H1 (cell line): ENCODE measurements at regions not wholly inside any gene's neighbourhood (a gene's known extent, or its start where the extent isn't known, plus 50 kb on each side); places are given as distances from the start of the nearest gene placed in this dataset.

Source experiments
- CTCF ChIA-PET: fragments of 300-600 bp; sonication (Branson Sonifier 250); formaldehyde crosslinking; loops from one replicate; lab custom pipeline; 2021; ENCODE audit not compliant: partially characterized antibody; lab: Charles Lee
- POLR2A ChIA-PET: fragments of 300-600 bp; sonication (Branson Sonifier 250); formaldehyde crosslinking; loops from one replicate; lab custom pipeline; 2021; ENCODE audit warnings: inconsistent platforms; ENCODE audit not compliant: partially characterized antibody; lab: Charles Lee
- DNase-seq, 2 experiments: peaks; one replicate each; pipeline versions ENCODE4 v3.0.0 to v3.0.0-alpha.2; 2010 to 2022; ENCODE audit warnings: low spot score in 2 of 2, low read depth in 1 of 2, mixed read lengths in 1 of 2
- FAIRE-seq: peaks from 2 replicates; lab custom pipeline; 2011; peaks lifted over from hg19 to GRCh38; lab: Jason Lieb, UNC
- H2AFZ ChIP-seq: 2 replicates; pipeline ENCODE4 v1.8.1; 2012; ENCODE audit warnings: low read length, inconsistent platforms
- H2AK5ac ChIP-seq: 2 replicates; pipeline ENCODE4 v1.6.1; 2013; ENCODE audit warnings: low read depth, low read length
- H2BK120ac ChIP-seq: replicated peaks from 2 replicates; pipeline ENCODE3; 2013; ENCODE audit warnings: low read depth, low read length, inconsistent platforms
- H2BK12ac ChIP-seq: 2 replicates; pipeline ENCODE4 v1.6.1; 2013; ENCODE audit warnings: low read depth, low read length
- H2BK15ac ChIP-seq: 2 replicates; pipeline ENCODE4 v1.6.1; 2013; ENCODE audit warnings: low read length
- H2BK20ac ChIP-seq: 2 replicates; pipeline ENCODE4 v1.6.1; 2013; ENCODE audit warnings: low read length
- H2BK5ac ChIP-seq: 2 replicates; pipeline ENCODE4 v1.6.1; 2013; ENCODE audit warnings: low read depth, low read length
- H3K14ac ChIP-seq: 2 replicates; pipeline ENCODE4 v1.6.1; 2013; ENCODE audit warnings: inconsistent platforms; ENCODE audit not compliant: insufficient read length
- H3K18ac ChIP-seq: 2 replicates; pipeline ENCODE4 v1.6.1; 2013; ENCODE audit warnings: low read length; ENCODE audit errors: extremely low read depth
- H3K23ac ChIP-seq: 2 replicates; pipeline ENCODE4 v1.6.1; 2013; ENCODE audit warnings: inconsistent platforms; ENCODE audit not compliant: insufficient read length
- H3K23me2 ChIP-seq: 2 replicates; pipeline ENCODE4 v1.6.1; 2013; ENCODE audit warnings: low read depth, low read length
- H3K27ac ChIP-seq: 2 replicates; pipeline ENCODE4 v1.6.1; 2011; ENCODE audit warnings: low read depth, low read length, inconsistent platforms
- H3K27me3 ChIP-seq, 4 experiments: replicated peaks in 1 of 4; 1 replicate in 1 of 4; 2 replicates in 3 of 4; pipeline versions ENCODE4 v1.6.1 to v1.8.1; 2011 to 2013; ENCODE audit warnings: low read length in 3 of 4, mild to moderate bottlenecking in 3 of 4, inconsistent platforms in 2 of 4, mixed read lengths in 2 of 4, moderate library complexity in 1 of 4; ENCODE audit not compliant: control insufficient read depth in 3 of 4, insufficient read depth in 3 of 4; ENCODE audit errors: extremely low read depth in 1 of 4
- H3K36me3 ChIP-seq, 4 experiments: 2 replicates each; pipeline versions ENCODE4 v1.6.1 to v1.8.1; 2011 to 2013; ENCODE audit warnings: mild to moderate bottlenecking in 4 of 4, low read length in 3 of 4, moderate library complexity in 2 of 4, control low read depth in 1 of 4, inconsistent platforms in 1 of 4; ENCODE audit not compliant: insufficient read depth in 4 of 4, control insufficient read depth in 2 of 4
- H3K4ac ChIP-seq: replicated peaks from 2 replicates; pipeline ENCODE3; 2013; ENCODE audit warnings: low read length, low read depth, mixed read lengths, inconsistent platforms; ENCODE audit not compliant: insufficient read length
- H3K4me1 ChIP-seq, 4 experiments: replicated peaks in 1 of 4; 1 replicate in 1 of 4; 2 replicates in 3 of 4; pipeline versions ENCODE4 v1.6.1 to v1.8.1; 2011 to 2013; ENCODE audit warnings: low read length in 3 of 4, inconsistent platforms in 2 of 4, mixed read lengths in 1 of 4; ENCODE audit not compliant: insufficient read depth in 4 of 4, control insufficient read depth in 3 of 4
- H3K4me2 ChIP-seq, 2 experiments: 2 replicates each; pipeline versions ENCODE4 v1.6.1 to v1.8.1; 2011 to 2013; ENCODE audit warnings: low read depth in 2 of 2, low read length in 2 of 2, control low read depth in 1 of 2, inconsistent platforms in 1 of 2, mild to moderate bottlenecking in 1 of 2; ENCODE audit not compliant: insufficient read depth in 1 of 2
- H3K4me3 ChIP-seq, 4 experiments: fragments of 200-600, 300-600 bp in 1 of 4; sonication (generic), shearing (Covaris generic), sonication (Bioruptor Twin) in 1 of 4; 2 replicates each; pipeline versions ENCODE4 v1.5.1 to v1.8.1; 2011 to 2016; ENCODE audit warnings: low read length in 4 of 4, low read depth in 3 of 4, control low read depth in 2 of 4, inconsistent platforms in 2 of 4, mild to moderate bottlenecking in 2 of 4, mixed read lengths in 1 of 4, moderate library complexity in 1 of 4; ENCODE audit not compliant: insufficient read depth in 2 of 4; ENCODE audit errors: extremely low read depth in 1 of 4
- H3K56ac ChIP-seq: replicated peaks from 2 replicates; pipeline ENCODE3; 2013; ENCODE audit warnings: low read depth, mild to moderate bottlenecking, mixed read lengths, low read length, inconsistent platforms; ENCODE audit not compliant: insufficient read length
- H3K79me1 ChIP-seq: 2 replicates; pipeline ENCODE4 v1.6.1; 2013; ENCODE audit warnings: low read depth, low read length, control low read depth
- H3K79me2 ChIP-seq, 2 experiments: 2 replicates each; pipeline versions ENCODE4 v1.6.1 to v1.8.1; 2012 to 2013; ENCODE audit warnings: low read length in 2 of 2, mild to moderate bottlenecking in 2 of 2, inconsistent platforms in 1 of 2; ENCODE audit not compliant: insufficient read depth in 2 of 2, control insufficient read depth in 1 of 2
- H3K9ac ChIP-seq, 4 experiments: replicated peaks in 1 of 4; 1 replicate in 1 of 4; 2 replicates in 3 of 4; pipeline versions ENCODE4 v1.6.1 to v1.8.1; 2011 to 2013; ENCODE audit warnings: low read depth in 3 of 4, low read length in 3 of 4, control low read depth in 2 of 4, mild to moderate bottlenecking in 2 of 4, moderate library complexity in 2 of 4, inconsistent platforms in 1 of 4; ENCODE audit errors: extremely low read depth in 1 of 4
- H3K9me3 ChIP-seq, 2 experiments: 2 replicates each; pipeline versions ENCODE4 v1.6.1 to v1.8.1; 2012 to 2013; ENCODE audit warnings: mild to moderate bottlenecking in 2 of 2, moderate library complexity in 2 of 2, control low read depth in 1 of 2, inconsistent platforms in 1 of 2, low read depth in 1 of 2, low read length in 1 of 2, mixed read lengths in 1 of 2; ENCODE audit not compliant: insufficient read depth in 2 of 2
- H4K20me1 ChIP-seq, 2 experiments: replicated peaks in 1 of 2; 2 replicates each; pipeline versions ENCODE3 to v1.8.1; 2011 to 2013; ENCODE audit warnings: inconsistent platforms in 2 of 2, low read length in 2 of 2, mild to moderate bottlenecking in 1 of 2; ENCODE audit not compliant: insufficient read depth in 2 of 2, control insufficient read depth in 1 of 2
- H4K5ac ChIP-seq: 2 replicates; pipeline ENCODE4 v1.6.1; 2013; ENCODE audit warnings: low read length, low read depth, mixed read lengths, inconsistent platforms; ENCODE audit not compliant: insufficient read length
- H4K8ac ChIP-seq: 2 replicates; pipeline ENCODE4 v1.8.0; 2013; ENCODE audit warnings: mild to moderate bottlenecking, moderate library complexity, low read length, inconsistent platforms; ENCODE audit not compliant: insufficient read depth; ENCODE audit errors: extremely low read depth
- H4K91ac ChIP-seq: replicated peaks from 2 replicates; pipeline ENCODE3; 2013; ENCODE audit warnings: low read length, mixed read lengths, inconsistent platforms; ENCODE audit not compliant: insufficient read length
- ASH2L ChIP-seq: fragments of 200-600, 300-600 bp; sonication (generic); IDR thresholded peaks from one replicate; pipeline ENCODE4 v1.7.1; 2017; ENCODE audit warnings: low read length
- CEBPB ChIP-seq: IDR thresholded peaks from 2 replicates; pipeline ENCODE4 v1.6.1; 2012; ENCODE audit warnings: low read depth, low read length
- CHD2 ChIP-seq: IDR thresholded peaks from 2 replicates; pipeline ENCODE4 v1.6.1; 2012; ENCODE audit warnings: low read length, improper control_type of control experiment
- EZH2 ChIP-seq: fragments of 200-600 bp; sonication (generic); IDR thresholded peaks from 2 replicates; pipeline ENCODE4 v1.7.1; 2012; ENCODE audit warnings: low read depth, mild to moderate bottlenecking, moderate library complexity, low read length, inconsistent platforms; ENCODE audit not compliant: severe bottlenecking
- JUND ChIP-seq: IDR thresholded peaks from 2 replicates; pipeline ENCODE4 v1.6.1; 2011; ENCODE audit warnings: mild to moderate bottlenecking, improper control_type of control experiment, low read length
- RAD21 ChIP-seq, 2 experiments: IDR thresholded peaks in 1 of 2; conservative IDR thresholded peaks in 1 of 2; 2 replicates each; pipeline ENCODE4 v1.6.1; 2011; ENCODE audit warnings: low read depth in 2 of 2, low read length in 2 of 2, improper control_type of control experiment in 1 of 2, inconsistent platforms in 1 of 2, mild to moderate bottlenecking in 1 of 2, moderate library complexity in 1 of 2
- SIRT6 ChIP-seq: IDR thresholded peaks from one replicate; pipeline ENCODE4 v1.7.1; 2012; ENCODE audit warnings: low read length, inconsistent platforms
- TAF1 ChIP-seq: IDR thresholded peaks from 2 replicates; pipeline ENCODE4 v1.6.1; 2011; ENCODE audit warnings: mild to moderate bottlenecking, low read depth, low read length
- TBP ChIP-seq: IDR thresholded peaks from 2 replicates; pipeline ENCODE4 v1.6.1; 2011; ENCODE audit warnings: low read depth, low read length, improper control_type of control experiment
- WGBS, 2 experiments: shearing (Covaris generic) in 1 of 2; methylation state at CpG; one replicate each; pipeline versions ENCODE4 v1.1.6 to v1.1.7; 2013 to 2015; ENCODE audit warnings: low lambda C conversion rate in 2 of 2, mixed read lengths in 2 of 2, inconsistent platforms in 1 of 2, low coverage in 1 of 2, missing lambda C conversion rate in 1 of 2; ENCODE audit not compliant: insufficient replicate concordance in 2 of 2, insufficient coverage in 1 of 2, insufficient read length in 1 of 2; ENCODE audit errors: extremely low coverage in 1 of 2, missing lambda C conversion rate in 1 of 2; 5-methylcytosine and 5-hydroxymethylcytosine counted together
- TF ChIP-seq, protein P1 (sequence below): IDR thresholded peaks from 2 replicates; pipeline ENCODE4 v1.6.1; 2012; ENCODE audit warnings: inconsistent platforms
- TF ChIP-seq, protein P2 (sequence below): IDR thresholded peaks from 2 replicates; pipeline ENCODE4 v1.6.1; 2011; ENCODE audit warnings: low read depth, mild to moderate bottlenecking, low read length; ENCODE audit not compliant: insufficient read depth

DNA sequence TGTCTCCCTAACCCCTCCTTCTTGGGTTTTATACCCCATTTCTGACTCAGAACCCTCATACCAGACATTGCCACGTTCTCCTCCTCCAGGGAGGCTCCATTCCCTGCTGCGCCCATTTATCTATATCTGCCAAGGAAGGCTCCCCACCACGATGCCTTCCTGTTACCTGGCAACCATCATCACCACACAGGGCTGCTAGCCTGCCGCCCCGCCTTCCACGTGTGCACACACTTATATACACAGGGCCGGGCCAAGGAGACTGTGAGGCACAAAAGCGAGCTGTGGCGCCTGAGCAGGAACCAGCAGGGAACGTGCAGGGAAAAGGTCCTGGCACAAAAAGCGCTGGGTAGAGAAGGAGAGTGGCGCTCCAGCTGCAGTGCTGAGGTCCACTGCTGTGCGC is 261.8 kb downstream of the CBLN1 start:
- Histone ChIP-seq H3K9me3 (no peaks in the 10 kb centered on the region), H3K27me3 (peaks cover 0 to 2% (median 0%) of the 10 kb centered on the region in 4 experiments; a peak in 2 of 7 replicates), H2BK12ac (peak overlapping the region; percentile 71; the same call in 1 of the 2 replicates), H3K4ac (peak overlapping the region; percentile 2), H3K4me2 (no peak overlapping the region), H3K18ac (0 out of 2 replicates have a peak overlapping the region, but pooled peaks have one; percentile 29), H2AK5ac (peak overlapping the region; percentile 47; the same call in 1 of the 2 replicates), H3K79me1 (no peaks in the 10 kb centered on the region), H2BK5ac (no peak overlapping the region), H3K9ac (no peak overlapping the region), H3K23ac (no peak overlapping the region), H4K91ac (peak overlapping the region; percentile 38), H2BK15ac (no peak overlapping the region), H2AFZ (no peak overlapping the region), H3K23me2 (peaks cover 7% of the 10 kb centered on the region), H4K5ac (no peak overlapping the region), H4K8ac (no peak overlapping the region), H3K14ac (no peak overlapping the region), H4K20me1 (peaks cover 0 to 6% of the 10 kb centered on the region in 2 experiments), H3K4me3 (no peak overlapping the region), H3K36me3 (no peaks in the 10 kb centered on the region), H3K79me2 (no peaks in the 10 kb centered on the region), H2BK20ac (no peak overlapping the region), H3K56ac (no peak overlapping the region), H3K27ac (no peak overlapping the region), H3K4me1 (peaks cover 9 to 37% (median 22%) of the 10 kb centered on the region in 4 experiments), H2BK120ac (no peak overlapping the region)
- POLR2A ChIA-PET: interaction anchor here (1.3 kb wide), 1 partner anchor 9 kb away, joined by 3 read pairs; no protein-coding TSS in a partner anchor
- FAIRE-seq (no peak), DNase-seq (peak in 1 of 2 experiments; percentile 35)
- CTCF ChIA-PET: interaction anchor here (0.6 to 1.6 kb wide), 4 partner anchors 19 to 1486 kb away, joined by 3 to 4 read pairs (median 3); no protein-coding TSS in a partner anchor
- 81% methylated on average over 13 of the region's 13 CpGs; no CpG with 5 or more reads in 1 of the 2 experiments for WGBS, 2 experiments
- no peak for TF ChIP-seq CHD2
- no peak for TF ChIP-seq SIRT6
- TF ChIP-seq CEBPB: no peak
- TF ChIP-seq, protein P1, sequence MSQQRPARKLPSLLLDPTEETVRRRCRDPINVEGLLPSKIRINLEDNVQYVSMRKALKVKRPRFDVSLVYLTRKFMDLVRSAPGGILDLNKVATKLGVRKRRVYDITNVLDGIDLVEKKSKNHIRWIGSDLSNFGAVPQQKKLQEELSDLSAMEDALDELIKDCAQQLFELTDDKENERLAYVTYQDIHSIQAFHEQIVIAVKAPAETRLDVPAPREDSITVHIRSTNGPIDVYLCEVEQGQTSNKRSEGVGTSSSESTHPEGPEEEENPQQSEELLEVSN: no peak
- TF ChIP-seq, protein P2, sequence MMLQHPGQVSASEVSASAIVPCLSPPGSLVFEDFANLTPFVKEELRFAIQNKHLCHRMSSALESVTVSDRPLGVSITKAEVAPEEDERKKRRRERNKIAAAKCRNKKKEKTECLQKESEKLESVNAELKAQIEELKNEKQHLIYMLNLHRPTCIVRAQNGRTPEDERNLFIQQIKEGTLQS: no peak
- TF ChIP-seq JUND: no peak
- no peak for TF ChIP-seq TBP
- TF ChIP-seq ASH2L: no peak
- no peak for TF ChIP-seq TAF1
- TF ChIP-seq EZH2: no peak
- TF ChIP-seq RAD21 (IDR thresholded peaks at IDR 0.05 in 1 of 2, conservative IDR thresholded peaks at IDR 0.05 in 1 of 2; ENCODE audit: low read depth in 2 of 2, low read length in 2 of 2): no peak
